Right kidney (tissue), 1 donor: ENCODE measurements at regions not wholly inside any gene's neighbourhood (a gene's known extent, or its start where the extent isn't known, plus 50 kb on each side); places are given as distances from the start of the nearest gene placed in this dataset.
"Not testable (repeated sequence)": the region's sequence is repeated elsewhere in the genome, so short reads cannot be mapped to it uniquely, and the experiment has no call there.

Source experiments
- DNase-seq: peaks from one replicate; pipeline ENCODE4 v3.0.0-alpha.2; 2016

- no peak for DNase-seq
These were observed 86.8 kb upstream of the UMPS start for GRCh38 chr3:124643453-124643852.

- not testable (repeated sequence) for DNase-seq
These were observed 84.1 kb upstream of the UMPS start for GRCh38 chr3:124646186-124646585.

GRCh38 chr3:124648551-124648950 is 81.7 kb upstream of the UMPS start:
- no peak for DNase-seq

GRCh38 chr3:124650798-124651197 is 79.5 kb upstream of the UMPS start:
- no peak for DNase-seq

- not testable (repeated sequence) for DNase-seq
These were observed 78.8 kb upstream of the UMPS start for GRCh38 chr3:124651416-124651815.

- DNase-seq, result no peak
These were observed 78.2 kb upstream of the UMPS start for GRCh38 chr3:124652009-124652408.

GRCh38 chr3:124653071-124653796 is 77.0 kb upstream of the UMPS start:
- DNase-seq, result no peak

GRCh38 chr3:124653797-124654469 is 76.3 kb upstream of the UMPS start:
- no peak for DNase-seq

GRCh38 chr3:124654470-124654845 is 75.8 kb upstream of the UMPS start:
- DNase-seq, result no peak

GRCh38 chr3:124656531-124656930 is 73.7 kb upstream of the UMPS start:
- no peak for DNase-seq

GRCh38 chr3:124657138-124657537 is 73.1 kb upstream of the UMPS start:
- DNase-seq, result no peak

- no peak for DNase-seq
These were observed 72.0 kb upstream of the UMPS start for GRCh38 chr3:124658270-124658669.

- DNase-seq, result no peak
These were observed 71.1 kb upstream of the UMPS start for GRCh38 chr3:124659175-124659574.

GRCh38 chr3:124660599-124660998 is 69.7 kb upstream of the UMPS start:
- DNase-seq, result no peak

GRCh38 chr3:124663690-124664089 is 66.6 kb upstream of the UMPS start:
- no peak for DNase-seq

GRCh38 chr3:124664804-124665203 is 65.4 kb upstream of the UMPS start:
- DNase-seq, result no peak

GRCh38 chr3:124666067-124666466 is 64.2 kb upstream of the UMPS start:
- no peak for DNase-seq

- no peak for DNase-seq
These were observed 60.8 kb upstream of the UMPS start for GRCh38 chr3:124669470-124669869.

- DNase-seq, result no peak
These were observed 59.1 kb upstream of the UMPS start for GRCh38 chr3:124671106-124671505.

GRCh38 chr3:124674336-124674735 is 55.9 kb upstream of the UMPS start:
- no peak for DNase-seq

- no peak for DNase-seq
These were observed 54.0 kb upstream of the UMPS start for GRCh38 chr3:124676236-124676635.

GRCh38 chr3:124679048-124679638 is 51.1 kb upstream of the UMPS start:
- DNase-seq, result no peak
